Activated naive CD8-positive, alpha-beta T cell treated with anti-CD3 and anti-CD28 coated beads, Interleukin-2, amount 10 ng/mL, durations not matched to agents 7 days and 5 days (primary cell): ENCODE measurements at regions not wholly inside any gene's neighbourhood (a gene's known extent, or its start where the extent isn't known, plus 50 kb on each side); places are given as distances from the start of the nearest gene placed in this dataset.
A peak's percentile ranks its signal among the peaks of the same experiment; 100 is the strongest.

Source experiments
- ATAC-seq: fragments of 150-1000 bp; cut with Tn5 transposase; one replicate; pipeline ENCODE4 v1.10.0; 2021; ENCODE audit warnings: low read depth, moderate library complexity
- POLR2A ChIA-PET: fragments of 350-600 bp; sonication (Branson Sonifier 250); formaldehyde crosslinking; loops from one replicate; lab custom pipeline; 2021; ENCODE audit warnings: antibody characterized with exemption; lab: Charles Lee
- DNase-seq: peaks from one replicate; pipeline ENCODE4 v3.0.0; 2021
- H3K27ac Mint-ChIP-seq: one replicate; pipeline ENCODE4 v1.8.0; 2022; ENCODE audit warnings: mild to moderate bottlenecking, mixed read lengths
- H3K27me3 Mint-ChIP-seq: one replicate; pipeline ENCODE4 v1.8.0; 2022; ENCODE audit warnings: mild to moderate bottlenecking, moderate library complexity, mixed read lengths
- H3K36me3 Mint-ChIP-seq: one replicate; pipeline ENCODE4 v1.8.0; 2021; ENCODE audit warnings: mild to moderate bottlenecking, mixed read lengths
- H3K4me1 Mint-ChIP-seq: one replicate; pipeline ENCODE4 v1.8.0; 2021; ENCODE audit warnings: mixed read lengths
- H3K4me3 Mint-ChIP-seq: one replicate; pipeline ENCODE4 v1.8.0; 2022; ENCODE audit warnings: mild to moderate bottlenecking, moderate library complexity, mixed read lengths
- H3K9me3 Mint-ChIP-seq: one replicate; pipeline ENCODE4 v1.8.0; 2021; ENCODE audit warnings: mixed read lengths

DNA sequence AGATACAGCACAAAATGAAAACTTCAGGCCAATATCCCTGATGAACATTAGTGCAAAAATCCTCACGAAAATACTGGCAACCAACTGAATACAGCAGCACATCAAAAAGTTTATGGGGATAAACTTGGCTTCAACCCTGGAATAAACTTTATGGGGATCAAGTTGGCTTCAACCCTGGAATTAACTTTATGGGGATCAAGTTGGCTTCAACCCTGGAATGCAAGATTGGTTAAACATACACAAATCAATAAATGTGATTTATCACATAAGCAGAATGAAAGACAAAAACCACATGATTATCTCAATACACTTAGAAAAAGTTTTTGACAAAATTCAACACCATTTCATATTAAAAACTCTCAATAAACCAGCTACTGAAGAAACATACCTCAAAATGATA is 213.7 kb upstream of the DMRTA1 start:
- H3K4me1 Mint-ChIP-seq, result peaks cover 9% of the 10 kb centered on the region
- peaks cover 7% of the 10 kb centered on the region for H3K36me3 Mint-ChIP-seq
- POLR2A ChIA-PET, result no interaction called here
- H3K27me3 Mint-ChIP-seq, result peaks cover 30% of the 10 kb centered on the region
- no peak overlapping the region for H3K4me3 Mint-ChIP-seq
- no peak for DNase-seq
- no peak for ATAC-seq
- peaks cover 23% of the 10 kb centered on the region for H3K9me3 Mint-ChIP-seq
- no peak overlapping the region for H3K27ac Mint-ChIP-seq

DNA sequence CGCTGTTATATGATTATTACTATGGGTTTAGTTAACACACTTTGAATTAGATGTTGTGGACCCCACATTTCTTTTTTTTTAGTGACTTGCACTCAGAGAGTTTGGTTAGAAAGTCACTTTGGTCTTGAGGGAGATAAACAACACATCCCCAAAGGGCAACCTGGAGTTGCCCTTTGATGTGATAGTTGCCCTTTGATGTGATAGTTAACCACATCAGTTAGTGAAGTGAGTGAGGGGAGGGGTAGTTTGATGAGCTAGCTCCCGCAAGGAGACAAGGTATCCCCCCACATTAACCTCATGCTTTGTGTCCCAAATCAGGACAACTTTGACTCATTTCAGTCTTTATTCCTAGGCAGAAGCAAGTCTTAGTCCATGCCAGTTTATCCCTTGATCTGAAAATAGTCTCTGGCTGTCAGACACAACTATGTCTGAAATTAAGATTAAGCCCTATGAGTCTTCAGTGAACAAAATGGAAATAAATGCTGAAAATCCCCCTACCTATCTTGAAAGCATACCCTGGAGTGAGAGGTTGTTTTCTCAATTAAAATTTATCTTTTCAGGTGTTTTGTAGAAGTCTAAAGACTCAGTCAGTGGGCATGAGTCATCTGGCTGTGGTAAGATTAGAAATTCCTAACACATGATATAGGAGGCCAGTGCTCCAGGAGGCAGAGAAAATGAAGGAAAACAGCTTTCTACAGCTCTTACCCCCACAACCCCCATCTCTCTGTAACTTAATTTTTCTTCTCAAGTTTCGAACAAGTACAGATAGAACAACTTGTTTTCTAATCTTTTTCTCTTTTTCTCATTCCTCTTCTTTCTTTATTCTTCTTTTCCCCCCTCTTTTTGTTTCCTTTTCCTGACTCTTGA is 208.9 kb upstream of the DMRTA1 start:
- H3K27ac Mint-ChIP-seq, result peak overlapping the region; percentile 39
- H3K4me3 Mint-ChIP-seq, result no peak overlapping the region
- peak; percentile 24 for ATAC-seq
- POLR2A ChIA-PET, result interaction anchor here (0.6 to 1.3 kb wide), 2 partner anchors 186 to 564 kb away, joined by 3 to 4 read pairs; no protein-coding TSS in a partner anchor
- peaks cover 16% of the 10 kb centered on the region for H3K27me3 Mint-ChIP-seq
- peaks cover 2% of the 10 kb centered on the region for H3K36me3 Mint-ChIP-seq
- peaks cover 8% of the 10 kb centered on the region for H3K9me3 Mint-ChIP-seq
- peaks cover 37% of the 10 kb centered on the region for H3K4me1 Mint-ChIP-seq
- DNase-seq, result no peak

GRCh38 chr9:22238809-22239684 is 207.6 kb upstream of the DMRTA1 start:
- POLR2A ChIA-PET, result interaction anchor here (0.6 to 1.3 kb wide), 2 partner anchors 186 to 188 kb away, joined by 4 read pairs; no protein-coding TSS in a partner anchor
- DNase-seq (no peak), ATAC-seq (no peak)
- H3K4me3 Mint-ChIP-seq, result peak overlapping the region; percentile 14
- H3K27me3 Mint-ChIP-seq, result peaks cover 8% of the 10 kb centered on the region
- H3K9me3 Mint-ChIP-seq, result peaks cover 5% of the 10 kb centered on the region
- H3K4me1 Mint-ChIP-seq, result peaks cover 37% of the 10 kb centered on the region
- no peaks in the 10 kb centered on the region for H3K36me3 Mint-ChIP-seq
- H3K27ac Mint-ChIP-seq, result peak overlapping the region; percentile 8

GRCh38 chr9:22240619-22241018 is 206.0 kb upstream of the DMRTA1 start:
- H3K4me1 Mint-ChIP-seq, result peaks cover 39% of the 10 kb centered on the region
- H3K36me3 Mint-ChIP-seq, result no peaks in the 10 kb centered on the region
- H3K27me3 Mint-ChIP-seq, result peaks cover 14% of the 10 kb centered on the region
- ATAC-seq (peak; percentile 77), DNase-seq (no peak)
- H3K27ac Mint-ChIP-seq, result no peak overlapping the region
- no peak overlapping the region for H3K4me3 Mint-ChIP-seq
- no peaks in the 10 kb centered on the region for H3K9me3 Mint-ChIP-seq
- POLR2A ChIA-PET, result interaction anchor here (1.0 kb wide), 1 partner anchor 427 kb away, joined by 3 read pairs; no protein-coding TSS in a partner anchor

DNA sequence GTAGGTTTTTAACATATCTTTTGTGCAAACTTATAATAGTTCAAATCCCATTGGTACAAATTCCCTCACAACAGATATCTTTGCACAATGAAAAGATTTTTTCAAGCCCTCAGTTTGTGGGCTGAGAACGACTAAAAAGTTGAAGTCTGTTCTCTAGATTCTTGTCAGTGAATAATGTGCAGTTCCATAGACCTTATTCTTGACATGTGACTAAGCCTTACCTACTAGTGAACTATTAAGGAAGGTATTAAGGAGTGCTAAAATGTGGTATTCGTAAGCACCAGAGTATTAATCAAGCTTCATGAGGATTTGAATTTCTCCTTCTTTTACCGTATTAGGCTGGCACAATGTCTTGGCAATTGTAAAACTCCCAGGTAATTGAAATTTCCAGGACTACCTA is 205.6 kb upstream of the DMRTA1 start:
- no peaks in the 10 kb centered on the region for H3K36me3 Mint-ChIP-seq
- no peak for DNase-seq
- POLR2A ChIA-PET, result no interaction called here
- H3K27me3 Mint-ChIP-seq, result peaks cover 15% of the 10 kb centered on the region
- peaks cover 39% of the 10 kb centered on the region for H3K4me1 Mint-ChIP-seq
- no peak overlapping the region for H3K4me3 Mint-ChIP-seq
- H3K27ac Mint-ChIP-seq, result no peak overlapping the region
- no peak for ATAC-seq
- no peaks in the 10 kb centered on the region for H3K9me3 Mint-ChIP-seq

- POLR2A ChIA-PET, result no interaction called here
- H3K9me3 Mint-ChIP-seq, result no peaks in the 10 kb centered on the region
- peaks cover 39% of the 10 kb centered on the region for H3K4me1 Mint-ChIP-seq
- no peak overlapping the region for H3K27ac Mint-ChIP-seq
- no peak overlapping the region for H3K4me3 Mint-ChIP-seq
- ATAC-seq (no peak), DNase-seq (no peak)
- no peaks in the 10 kb centered on the region for H3K36me3 Mint-ChIP-seq
- peaks cover 20% of the 10 kb centered on the region for H3K27me3 Mint-ChIP-seq
Observed at GRCh38 chr9:22241611-22242010, 205.0 kb upstream of the DMRTA1 start.

DNA sequence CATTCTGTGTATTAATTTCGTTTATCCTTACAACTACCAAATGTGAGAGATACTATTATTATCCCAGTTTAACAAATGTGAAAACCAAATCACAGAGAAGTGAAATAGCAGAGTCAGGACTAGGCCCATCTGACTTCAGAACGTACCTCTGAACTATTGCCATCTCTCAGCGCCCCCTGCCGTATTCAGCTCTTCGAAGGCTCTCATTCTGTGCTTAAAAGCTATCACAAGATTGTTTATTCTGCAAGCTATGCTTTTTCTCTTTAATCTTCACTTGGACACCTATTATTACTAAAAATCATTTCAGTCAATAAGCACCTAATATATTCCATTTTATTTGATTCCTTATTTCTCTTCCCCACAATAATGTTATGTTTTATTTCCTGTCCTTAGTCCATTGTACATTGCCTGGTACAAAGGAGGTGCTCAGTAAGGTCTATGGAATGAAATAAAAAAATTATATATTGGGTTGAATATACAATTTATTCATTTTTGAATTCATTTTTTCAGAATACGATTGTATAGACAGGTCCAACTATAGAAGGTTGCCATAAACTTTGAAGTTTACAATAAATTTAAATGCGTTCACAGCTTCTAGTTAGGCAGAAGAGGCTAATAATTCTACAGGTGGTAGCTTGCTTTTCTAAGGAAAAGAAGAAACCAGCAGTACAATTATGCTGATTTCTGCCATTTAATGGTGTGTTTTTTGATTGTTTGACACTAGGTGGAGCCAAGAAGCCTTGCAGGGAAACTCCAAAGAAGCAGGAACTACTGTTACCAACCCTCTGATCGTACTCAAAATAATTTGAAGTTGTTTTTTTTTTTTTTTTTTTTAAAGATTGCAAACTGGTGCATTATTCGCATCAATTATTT is 202.2 kb upstream of the DMRTA1 start:
- H3K4me1 Mint-ChIP-seq, result peaks cover 18% of the 10 kb centered on the region
- peak; percentile 34 for ATAC-seq

DNA sequence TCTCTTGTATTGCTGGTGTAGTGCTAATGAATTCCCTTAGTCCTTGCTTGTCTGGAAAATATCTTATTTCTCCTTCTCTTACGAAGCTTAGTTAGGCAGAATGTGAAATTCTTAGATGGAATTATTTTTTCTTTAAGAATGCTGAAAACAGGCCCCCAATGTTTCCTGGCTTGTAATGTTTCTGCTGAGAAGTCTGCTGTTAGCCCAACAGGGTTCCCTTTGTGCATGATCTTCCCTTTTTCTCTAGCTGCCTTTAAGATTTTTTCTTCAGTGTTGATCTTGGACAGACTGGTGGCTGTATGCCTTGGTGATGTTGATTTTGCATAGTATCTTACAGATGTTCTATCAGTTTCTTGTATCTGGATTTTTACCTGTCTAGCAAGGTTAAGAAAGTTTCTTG is 191.3 kb upstream of the DMRTA1 start:
- no peak overlapping the region for H3K4me3 Mint-ChIP-seq
- POLR2A ChIA-PET, result no interaction called here
- DNase-seq, result no peak
- no peaks in the 10 kb centered on the region for H3K36me3 Mint-ChIP-seq
- peaks cover 7% of the 10 kb centered on the region for H3K9me3 Mint-ChIP-seq
- H3K27me3 Mint-ChIP-seq, result peaks cover 15% of the 10 kb centered on the region
- ATAC-seq, result no peak
- H3K27ac Mint-ChIP-seq, result no peak overlapping the region
- no peaks in the 10 kb centered on the region for H3K4me1 Mint-ChIP-seq

More for the DNA sequence above, 202.2 kb upstream of the DMRTA1 start:
- peak; percentile 43 for DNase-seq
- POLR2A ChIA-PET, result interaction anchor here (0.6 kb wide), 1 partner anchor 431 kb away, joined by 4 read pairs; no protein-coding TSS in a partner anchor
- Mint-ChIP-seq H3K4me3 (no peak overlapping the region), H3K27ac (no peak overlapping the region), H3K36me3 (no peaks in the 10 kb centered on the region), H3K9me3 (no peaks in the 10 kb centered on the region), H3K27me3 (peaks cover 43% of the 10 kb centered on the region)

- H3K9me3 Mint-ChIP-seq, result peaks cover 2% of the 10 kb centered on the region
- H3K4me3 Mint-ChIP-seq, result no peak overlapping the region
- ATAC-seq (no peak), DNase-seq (no peak)
- H3K27ac Mint-ChIP-seq, result no peak overlapping the region
- POLR2A ChIA-PET, result no interaction called here
- no peaks in the 10 kb centered on the region for H3K4me1 Mint-ChIP-seq
- H3K36me3 Mint-ChIP-seq, result no peaks in the 10 kb centered on the region
- peaks cover 11% of the 10 kb centered on the region for H3K27me3 Mint-ChIP-seq
Observed at GRCh38 chr9:22256381-22256780, 190.2 kb upstream of the DMRTA1 start.

- DNase-seq, result no peak
- Mint-ChIP-seq H3K9me3 (peaks cover 2% of the 10 kb centered on the region), H3K36me3 (no peaks in the 10 kb centered on the region), H3K4me1 (no peaks in the 10 kb centered on the region), H3K27ac (no peak overlapping the region), H3K27me3 (peaks cover 13% of the 10 kb centered on the region), H3K4me3 (no peak overlapping the region)
- POLR2A ChIA-PET, result no interaction called here
- ATAC-seq, result no peak
Observed at GRCh38 chr9:22257026-22257816, 189.4 kb upstream of the DMRTA1 start.

DNA sequence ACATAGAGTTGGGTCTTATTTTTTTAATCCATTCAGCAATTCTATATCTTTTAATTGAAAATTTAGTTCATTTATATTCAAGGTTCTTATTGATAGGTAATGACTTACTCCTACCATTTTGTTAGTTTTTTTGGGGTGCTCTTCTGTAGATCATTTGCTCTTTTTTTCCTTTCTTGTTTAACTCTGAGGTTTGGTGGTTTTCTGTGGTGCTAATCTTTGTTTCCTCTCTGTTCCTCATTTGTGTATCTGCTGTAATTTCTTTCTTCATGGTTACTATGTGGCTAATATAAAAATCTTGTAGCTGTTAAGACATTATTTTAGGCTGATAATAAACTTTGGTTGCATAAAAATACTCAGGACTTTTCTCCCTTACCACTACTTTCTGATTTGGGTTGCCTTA is 181.6 kb upstream of the DMRTA1 start:
- no peak overlapping the region for H3K4me3 Mint-ChIP-seq
- H3K27ac Mint-ChIP-seq, result no peak overlapping the region
- peaks cover 14% of the 10 kb centered on the region for H3K27me3 Mint-ChIP-seq
- H3K4me1 Mint-ChIP-seq, result no peaks in the 10 kb centered on the region
- peaks cover 7% of the 10 kb centered on the region for H3K9me3 Mint-ChIP-seq
- DNase-seq (no peak), ATAC-seq (no peak)
- no peaks in the 10 kb centered on the region for H3K36me3 Mint-ChIP-seq
- POLR2A ChIA-PET, result no interaction called here

GRCh38 chr9:22265534-22265933 is 181.1 kb upstream of the DMRTA1 start:
- POLR2A ChIA-PET, result no interaction called here
- Mint-ChIP-seq H3K4me3 (no peak overlapping the region), H3K9me3 (peaks cover 7% of the 10 kb centered on the region), H3K4me1 (no peaks in the 10 kb centered on the region), H3K36me3 (no peaks in the 10 kb centered on the region), H3K27me3 (peaks cover 14% of the 10 kb centered on the region), H3K27ac (no peak overlapping the region)
- DNase-seq (no peak), ATAC-seq (no peak)
